ENCODE measurements at regions not wholly inside any gene's neighbourhood (a gene's known extent, or its start where the extent isn't known, plus 50 kb on each side); places are given as distances from the start of the nearest gene placed in this dataset.

DNA sequence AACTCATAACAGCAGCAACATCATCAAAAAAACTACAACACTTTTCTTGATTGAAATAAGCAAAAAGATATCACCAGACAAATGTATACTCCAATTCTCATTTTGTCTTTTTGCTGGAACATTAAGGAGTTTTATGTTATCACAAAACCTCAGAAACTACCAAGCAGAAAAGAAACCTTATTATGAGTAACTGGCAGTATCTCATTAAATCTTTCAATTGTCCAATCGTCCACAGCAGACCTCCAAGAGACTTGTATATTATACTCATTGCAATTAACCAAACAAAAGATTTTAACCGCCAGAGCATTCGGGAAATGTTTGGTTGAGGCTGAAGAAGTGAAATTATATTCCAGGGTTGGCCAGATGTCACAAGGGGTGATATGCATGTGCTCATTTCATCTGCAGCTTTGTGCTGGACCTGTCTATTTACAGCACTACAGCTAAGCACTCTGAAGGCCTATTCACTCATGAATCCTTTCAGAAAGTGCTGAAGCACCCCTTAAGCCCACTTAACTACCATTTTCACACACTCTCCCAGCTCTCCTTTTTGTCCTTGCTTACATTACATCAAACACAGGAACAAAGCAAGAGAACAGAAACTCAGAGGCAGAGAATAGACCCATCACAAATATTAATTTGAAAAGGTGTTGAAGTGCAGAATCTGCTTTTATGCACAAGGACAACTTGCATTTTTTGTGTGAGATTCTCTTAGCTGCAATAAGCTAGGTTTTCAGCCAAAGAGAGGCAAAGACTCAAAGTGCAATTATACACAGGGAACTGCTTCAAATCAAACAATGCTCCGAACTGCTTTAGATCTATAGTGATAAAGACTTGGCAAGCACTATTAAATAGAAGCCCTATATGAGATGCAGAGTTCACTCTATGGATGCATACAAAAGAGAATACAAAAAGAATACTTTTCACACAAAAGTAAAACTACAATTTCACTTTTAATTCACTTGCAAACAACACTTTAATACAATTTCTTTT is 150.4 kb upstream of the POU5F2 start:
- Histone ChIP-seq H3K36me3 (ENCODE audit: control insufficient read depth in 3 of 3, insufficient read depth in 2 of 3, low read depth in 1 of 3, low read length in 3 of 3) (no peaks in the 10 kb centered on the region), H3K4me3 (ENCODE audit: low read depth in 1 of 3, low read length in 3 of 3) (no peak overlapping the region), H3K27me3 (ENCODE audit: control insufficient read depth in 3 of 3, insufficient read depth in 3 of 3, low read length in 3 of 3) (no peaks in the 10 kb centered on the region), H3K27ac (ENCODE audit: low read depth in 1 of 3, low read length in 2 of 3) (no peak overlapping the region), H3K9me3 (ENCODE audit: control insufficient read depth in 2 of 2, insufficient read depth in 1 of 2, low read depth in 1 of 2, low read length in 1 of 2) (no peaks in the 10 kb centered on the region), H3K4me1 (ENCODE audit: control insufficient read depth in 3 of 3, insufficient read depth in 2 of 3, low read depth in 1 of 3, low read length in 2 of 3) (peaks cover 0 to 4% (median 0%) of the 10 kb centered on the region in 3 donors)
- 68 to 69% (median 68%) methylated on average over 4 of the region's 4 CpGs for WGBS, 3 donors
- DNase-seq (no peak), FAIRE-seq (peak; percentile 19)

GRCh38 chr5:93890657-93891056 is 149.3 kb upstream of the POU5F2 start:
- Histone ChIP-seq H3K9me3 (ENCODE audit: control insufficient read depth in 2 of 2, insufficient read depth in 1 of 2, low read depth in 1 of 2, low read length in 1 of 2) (no peaks in the 10 kb centered on the region), H3K4me3 (ENCODE audit: low read depth in 1 of 3, low read length in 3 of 3) (no peak overlapping the region), H3K27me3 (ENCODE audit: control insufficient read depth in 3 of 3, insufficient read depth in 3 of 3, low read length in 3 of 3) (no peaks in the 10 kb centered on the region), H3K27ac (ENCODE audit: low read depth in 1 of 3, low read length in 2 of 3) (no peak overlapping the region), H3K36me3 (ENCODE audit: control insufficient read depth in 3 of 3, insufficient read depth in 2 of 3, low read depth in 1 of 3, low read length in 3 of 3) (no peaks in the 10 kb centered on the region), H3K4me1 (ENCODE audit: control insufficient read depth in 3 of 3, insufficient read depth in 2 of 3, low read depth in 1 of 3, low read length in 2 of 3) (peaks cover 0 to 4% (median 0%) of the 10 kb centered on the region in 3 donors)
- WGBS, 3 donors: 30 to 51% (median 46%) methylated on average over 4 of the region's 4 CpGs
- DNase-seq (peak; percentile 68), FAIRE-seq (no peak)

DNA sequence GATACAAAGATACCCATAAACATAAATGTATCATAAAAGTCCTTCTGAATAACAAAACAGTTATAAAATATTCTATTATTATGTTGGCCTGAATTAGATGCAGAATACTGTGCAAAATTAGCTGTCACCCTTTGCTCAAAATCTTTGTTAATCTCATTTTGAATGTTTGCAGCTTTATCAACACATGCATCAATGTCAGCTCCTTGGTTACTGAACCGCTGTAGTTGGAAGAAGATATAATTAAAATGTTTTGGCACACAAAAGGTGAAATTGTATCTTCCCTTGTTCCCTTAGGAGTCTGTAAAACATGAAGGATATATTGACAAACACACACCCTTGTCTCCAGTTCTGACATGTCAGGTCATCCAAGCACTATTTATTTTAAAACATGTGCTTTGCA is 146.3 kb upstream of the POU5F2 start:
- H3K4me3 ChIP-seq (ENCODE audit: low read depth in 1 of 3, low read length in 3 of 3): no peak overlapping the region
- no peaks in the 10 kb centered on the region for H3K36me3 ChIP-seq (ENCODE audit: control insufficient read depth in 3 of 3, insufficient read depth in 2 of 3, low read depth in 1 of 3, low read length in 3 of 3)
- no peaks in the 10 kb centered on the region for H3K9me3 ChIP-seq (ENCODE audit: control insufficient read depth in 2 of 2, insufficient read depth in 1 of 2, low read depth in 1 of 2, low read length in 1 of 2)
- no peak overlapping the region for H3K27ac ChIP-seq (ENCODE audit: low read depth in 1 of 3, low read length in 2 of 3)
- FAIRE-seq (no peak), DNase-seq (no peak)
- peaks cover 0 to 4% (median 0%) of the 10 kb centered on the region in 3 donors for H3K4me1 ChIP-seq (ENCODE audit: control insufficient read depth in 3 of 3, insufficient read depth in 2 of 3, low read depth in 1 of 3, low read length in 2 of 3)
- no peaks in the 10 kb centered on the region for H3K27me3 ChIP-seq (ENCODE audit: control insufficient read depth in 3 of 3, insufficient read depth in 3 of 3, low read length in 3 of 3)
- 75 to 97% (median 97%) methylated on average over 1 of the region's 1 CpG for WGBS, 3 donors

DNA sequence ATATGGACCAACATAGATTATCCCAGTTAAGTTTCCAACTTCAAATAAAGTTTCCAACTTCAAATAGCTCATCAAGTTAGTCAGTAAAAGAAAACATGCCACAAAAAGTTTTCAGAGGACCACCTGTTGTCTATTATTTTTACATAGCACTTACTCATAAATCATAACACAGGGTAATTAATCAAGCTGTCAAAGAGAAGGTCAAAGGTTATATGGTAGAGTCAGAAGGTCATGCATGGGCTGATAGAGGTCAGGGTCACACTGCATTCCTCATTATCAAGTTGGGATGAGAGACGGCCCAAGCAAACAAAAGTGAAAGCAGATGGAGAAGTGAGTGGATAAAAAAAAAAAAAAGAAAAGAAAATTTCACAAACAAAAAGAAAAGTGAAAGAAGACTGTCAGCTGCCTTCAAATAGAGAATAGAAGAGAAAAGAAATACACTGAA is 145.5 kb upstream of the POU5F2 start:
- Histone ChIP-seq H3K27ac (ENCODE audit: low read depth in 1 of 3, low read length in 2 of 3) (no peak overlapping the region), H3K9me3 (ENCODE audit: control insufficient read depth in 2 of 2, insufficient read depth in 1 of 2, low read depth in 1 of 2, low read length in 1 of 2) (no peaks in the 10 kb centered on the region), H3K27me3 (ENCODE audit: control insufficient read depth in 3 of 3, insufficient read depth in 3 of 3, low read length in 3 of 3) (no peaks in the 10 kb centered on the region), H3K36me3 (ENCODE audit: control insufficient read depth in 3 of 3, insufficient read depth in 2 of 3, low read depth in 1 of 3, low read length in 3 of 3) (no peaks in the 10 kb centered on the region), H3K4me3 (ENCODE audit: low read depth in 1 of 3, low read length in 3 of 3) (no peak overlapping the region), H3K4me1 (ENCODE audit: control insufficient read depth in 3 of 3, insufficient read depth in 2 of 3, low read depth in 1 of 3, low read length in 2 of 3) (peaks cover 0 to 4% (median 0%) of the 10 kb centered on the region in 3 donors)
- 0 to 6% (median 0%) methylated on average over 1 of the region's 1 CpG for WGBS, 3 donors
- FAIRE-seq: no peak
- peak; percentile 19 to 25 for DNase-seq

DNA sequence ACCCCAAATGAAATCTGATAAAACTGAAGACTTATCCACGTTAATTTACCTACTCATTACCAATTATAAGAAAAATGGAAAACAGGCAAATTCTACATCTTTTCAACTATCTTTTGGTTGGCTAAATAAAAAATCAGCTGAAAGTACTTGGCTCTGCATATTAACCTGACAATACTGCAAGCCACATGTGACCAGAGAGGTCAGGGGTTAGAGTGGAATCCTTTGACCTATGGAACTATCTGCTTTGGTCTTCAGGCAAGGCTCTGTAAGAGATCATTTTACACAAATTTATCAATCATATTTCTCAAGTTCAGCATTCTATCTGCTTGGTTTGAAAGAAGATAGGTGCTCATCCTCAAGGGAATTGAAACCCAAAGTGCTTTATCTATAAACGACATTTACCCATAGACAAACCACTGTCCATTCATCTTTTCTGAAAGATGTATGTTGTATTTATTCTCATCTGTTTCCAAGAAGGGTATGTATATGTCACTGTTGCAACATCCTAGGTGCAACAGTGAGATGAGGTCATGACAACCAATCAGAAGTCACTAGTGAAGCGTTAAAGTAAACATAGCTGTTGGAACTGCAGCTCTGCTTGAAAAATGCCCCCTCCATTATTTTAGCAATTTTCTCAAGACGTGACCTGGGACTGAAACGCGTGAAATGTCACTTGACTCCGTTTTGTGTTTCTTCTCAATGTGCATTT is 144.9 kb upstream of the POU5F2 start:
- Histone ChIP-seq H3K4me1 (ENCODE audit: control insufficient read depth in 3 of 3, insufficient read depth in 2 of 3, low read depth in 1 of 3, low read length in 2 of 3) (peaks cover 0 to 4% (median 0%) of the 10 kb centered on the region in 3 donors), H3K36me3 (ENCODE audit: control insufficient read depth in 3 of 3, insufficient read depth in 2 of 3, low read depth in 1 of 3, low read length in 3 of 3) (no peaks in the 10 kb centered on the region), H3K27ac (ENCODE audit: low read depth in 1 of 3, low read length in 2 of 3) (no peak overlapping the region), H3K9me3 (ENCODE audit: control insufficient read depth in 2 of 2, insufficient read depth in 1 of 2, low read depth in 1 of 2, low read length in 1 of 2) (no peaks in the 10 kb centered on the region), H3K27me3 (ENCODE audit: control insufficient read depth in 3 of 3, insufficient read depth in 3 of 3, low read length in 3 of 3) (no peaks in the 10 kb centered on the region), H3K4me3 (ENCODE audit: low read depth in 1 of 3, low read length in 3 of 3) (no peak overlapping the region)
- DNase-seq (no peak), FAIRE-seq (no peak)
- WGBS, 3 donors: 89 to 95% (median 95%) methylated on average over 7 of the region's 7 CpGs

- FAIRE-seq (peak; percentile 5), DNase-seq (no peak)
- Histone ChIP-seq H3K4me1 (ENCODE audit: control insufficient read depth in 3 of 3, insufficient read depth in 2 of 3, low read depth in 1 of 3, low read length in 2 of 3) (no peaks in the 10 kb centered on the region), H3K27ac (ENCODE audit: low read depth in 1 of 3, low read length in 2 of 3) (no peak overlapping the region), H3K27me3 (ENCODE audit: control insufficient read depth in 3 of 3, insufficient read depth in 3 of 3, low read length in 3 of 3) (no peaks in the 10 kb centered on the region), H3K36me3 (ENCODE audit: control insufficient read depth in 3 of 3, insufficient read depth in 2 of 3, low read depth in 1 of 3, low read length in 3 of 3) (no peaks in the 10 kb centered on the region), H3K9me3 (ENCODE audit: control insufficient read depth in 2 of 2, insufficient read depth in 1 of 2, low read depth in 1 of 2, low read length in 1 of 2) (no peaks in the 10 kb centered on the region), H3K4me3 (ENCODE audit: low read depth in 1 of 3, low read length in 3 of 3) (no peak overlapping the region)
- 93 to 100% (median 97%) methylated on average over 1 of the region's 1 CpG for whole genome bisulfite sequencing, 3 donors
Observed at GRCh38 chr5:93884254-93884653, 142.9 kb upstream of the POU5F2 start.

- H3K27me3 ChIP-seq (ENCODE audit: control insufficient read depth in 3 of 3, insufficient read depth in 3 of 3, low read length in 3 of 3): no peaks in the 10 kb centered on the region
- H3K9me3 ChIP-seq (ENCODE audit: control insufficient read depth in 2 of 2, insufficient read depth in 1 of 2, low read depth in 1 of 2, low read length in 1 of 2): no peaks in the 10 kb centered on the region
- FAIRE-seq (no peak), DNase-seq (no peak)
- no peaks in the 10 kb centered on the region for H3K36me3 ChIP-seq (ENCODE audit: control insufficient read depth in 3 of 3, insufficient read depth in 2 of 3, low read depth in 1 of 3, low read length in 3 of 3)
- 86 to 98% (median 90%) methylated on average over 2 of the region's 2 CpGs for WGBS, 3 donors
- no peak overlapping the region for H3K27ac ChIP-seq (ENCODE audit: low read depth in 1 of 3, low read length in 2 of 3)
- no peaks in the 10 kb centered on the region for H3K4me1 ChIP-seq (ENCODE audit: control insufficient read depth in 3 of 3, insufficient read depth in 2 of 3, low read depth in 1 of 3, low read length in 2 of 3)
- H3K4me3 ChIP-seq (ENCODE audit: low read depth in 1 of 3, low read length in 3 of 3): no peak overlapping the region
Observed at GRCh38 chr5:93883459-93883858, 142.1 kb upstream of the POU5F2 start.

DNA sequence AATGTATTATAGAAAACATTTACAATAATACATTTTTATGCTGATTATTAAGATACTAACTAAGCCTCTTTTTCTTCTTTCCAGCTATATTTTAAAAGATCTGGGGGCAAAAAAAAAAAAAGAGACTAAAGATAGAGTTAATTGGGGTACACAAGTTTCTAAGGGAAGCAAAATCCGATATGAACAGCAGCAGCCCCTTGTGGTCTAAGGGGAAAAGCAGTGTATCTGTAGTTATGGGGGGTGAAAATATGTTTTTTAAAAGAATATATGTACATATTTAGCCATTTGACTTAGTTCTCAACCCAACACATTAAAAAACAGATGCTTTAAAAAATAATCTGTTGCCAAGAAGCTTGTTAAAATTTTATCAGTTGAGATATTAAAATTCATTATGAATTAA is 134.3 kb upstream of the POU5F2 start:
- no peaks in the 10 kb centered on the region for H3K4me1 ChIP-seq (ENCODE audit: control insufficient read depth in 3 of 3, insufficient read depth in 2 of 3, low read depth in 1 of 3, low read length in 2 of 3)
- peaks cover 0 to 4% (median 4%) of the 10 kb centered on the region in 3 donors for H3K36me3 ChIP-seq (ENCODE audit: control insufficient read depth in 3 of 3, insufficient read depth in 2 of 3, low read depth in 1 of 3, low read length in 3 of 3)
- H3K27me3 ChIP-seq (ENCODE audit: control insufficient read depth in 3 of 3, insufficient read depth in 3 of 3, low read length in 3 of 3): no peaks in the 10 kb centered on the region
- no peaks in the 10 kb centered on the region for H3K9me3 ChIP-seq (ENCODE audit: control insufficient read depth in 2 of 2, insufficient read depth in 1 of 2, low read depth in 1 of 2, low read length in 1 of 2)
- FAIRE-seq: no peak
- WGBS, 3 donors: 92 to 97% (median 94%) methylated on average over 1 of the region's 1 CpG
- H3K27ac ChIP-seq (ENCODE audit: low read depth in 1 of 3, low read length in 2 of 3): no peak overlapping the region
- no peak for DNase-seq
- no peak overlapping the region for H3K4me3 ChIP-seq (ENCODE audit: low read depth in 1 of 3, low read length in 3 of 3)

Data from small intestine (tissue), 7 donors.